ENCODE measurements at regions not wholly inside any gene's neighbourhood (a gene's known extent, or its start where the extent isn't known, plus 50 kb on each side); places are given as distances from the start of the nearest gene placed in this dataset.
A peak's percentile ranks its signal among the peaks of the same experiment; 100 is the strongest.
"Not testable (repeated sequence)": the region's sequence is repeated elsewhere in the genome, so short reads cannot be mapped to it uniquely, and the experiment has no call there.

GRCh38 chr12:16880864-16881285 is 274.9 kb upstream of the LMO3 start:
- DNase-seq (ENCODE audit: low read depth) = no peak

GRCh38 chr12:16870845-16871244 is 264.9 kb upstream of the LMO3 start:
- DNase-seq (ENCODE audit: low read depth) = no peak

- no peak for DNase-seq (ENCODE audit: low read depth)
Observed at GRCh38 chr12:16863742-16864141, 257.8 kb upstream of the LMO3 start.

GRCh38 chr12:16857456-16857923 is 251.5 kb upstream of the LMO3 start:
- no peak for DNase-seq (ENCODE audit: low read depth)

GRCh38 chr12:16854465-16854864 is 248.5 kb upstream of the LMO3 start:
- DNase-seq (ENCODE audit: low read depth) = no peak

- no peak for DNase-seq (ENCODE audit: low read depth)
Observed at GRCh38 chr12:16849473-16849872, 243.5 kb upstream of the LMO3 start.

GRCh38 chr12:16844875-16845274 is 238.9 kb upstream of the LMO3 start:
- peak; percentile 14 for DNase-seq (ENCODE audit: low read depth)

- DNase-seq (ENCODE audit: low read depth) = no peak
Observed at GRCh38 chr12:16833376-16834015, 227.5 kb upstream of the LMO3 start.

- DNase-seq (ENCODE audit: low read depth) = no peak
Observed at GRCh38 chr12:16828891-16829290, 222.9 kb upstream of the LMO3 start.

- no peak for DNase-seq (ENCODE audit: low read depth)
Observed at GRCh38 chr12:16807731-16808130, 201.8 kb upstream of the LMO3 start.

GRCh38 chr12:16796168-16796567 is 190.2 kb upstream of the LMO3 start:
- no peak for DNase-seq (ENCODE audit: low read depth)

GRCh38 chr12:16789204-16789790 is 183.3 kb upstream of the LMO3 start:
- no peak for DNase-seq (ENCODE audit: low read depth)

GRCh38 chr12:16788506-16789203 is 182.7 kb upstream of the LMO3 start:
- DNase-seq (ENCODE audit: low read depth) = no peak

GRCh38 chr12:16785953-16786352 is 180.0 kb upstream of the LMO3 start:
- DNase-seq (ENCODE audit: low read depth) = no peak

- DNase-seq (ENCODE audit: low read depth) = no peak
Observed at GRCh38 chr12:16785524-16785923, 179.6 kb upstream of the LMO3 start.

GRCh38 chr12:16769129-16769528 is 163.2 kb upstream of the LMO3 start:
- not testable (repeated sequence) for DNase-seq (ENCODE audit: low read depth)

- DNase-seq (ENCODE audit: low read depth) = no peak
Observed at GRCh38 chr12:16766736-16767135, 160.8 kb upstream of the LMO3 start.

GRCh38 chr12:16763901-16764300 is 157.9 kb upstream of the LMO3 start:
- peak; percentile 3 for DNase-seq (ENCODE audit: low read depth)

- DNase-seq (ENCODE audit: low read depth) = no peak
Observed at GRCh38 chr12:16756833-16757555, 151.0 kb upstream of the LMO3 start.

GRCh38 chr12:16730772-16731171 is 124.8 kb upstream of the LMO3 start:
- DNase-seq (ENCODE audit: low read depth) = no peak

GRCh38 chr12:16726879-16727278 is 120.9 kb upstream of the LMO3 start:
- DNase-seq (ENCODE audit: low read depth) = peak; percentile 29

GRCh38 chr12:16719713-16720416 is 113.9 kb upstream of the LMO3 start:
- no peak for DNase-seq (ENCODE audit: low read depth)
